GM19239 (cell line): ENCODE measurements at regions not wholly inside any gene's neighbourhood (a gene's known extent, or its start where the extent isn't known, plus 50 kb on each side); places are given as distances from the start of the nearest gene placed in this dataset.

ENCODE experiments used
- DNase-seq: peaks from one replicate; pipeline ENCODE4 v3.0.0; 2011; ENCODE audit warnings: low spot score; ENCODE audit not compliant: insufficient read length
- FAIRE-seq: peaks from 2 replicates; lab custom pipeline; 2011; peaks lifted over from hg19 to GRCh38; lab: Jason Lieb, UNC

- no peak for DNase-seq
- FAIRE-seq: no peak
These were observed 481.1 kb upstream of the HS6ST1 start for GRCh38 chr2:128799730-128800129.

DNA sequence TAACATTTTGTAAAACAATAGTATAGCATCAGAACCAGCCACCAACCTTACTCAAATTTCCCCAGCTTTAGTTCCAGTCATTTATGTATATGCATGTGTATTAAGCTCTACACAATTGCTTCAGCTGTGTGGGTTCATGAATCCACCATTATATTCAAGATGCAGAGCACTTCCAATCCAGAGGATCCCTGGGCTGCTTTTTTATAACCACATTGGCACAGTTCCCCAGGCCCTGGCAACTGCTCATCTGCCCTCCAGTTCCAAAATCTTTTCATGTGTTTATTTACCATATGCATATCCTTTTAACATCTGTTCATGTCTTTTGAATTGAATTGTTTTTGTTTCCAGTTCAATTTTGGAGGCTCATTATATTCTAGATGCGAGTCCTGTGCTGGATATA, 482.9 kb upstream of the HS6ST1 start:
- DNase-seq (no peak), FAIRE-seq (no peak)

GRCh38 chr2:128803222-128803621, 484.6 kb upstream of the HS6ST1 start:
- FAIRE-seq (no peak), DNase-seq (no peak)

DNA sequence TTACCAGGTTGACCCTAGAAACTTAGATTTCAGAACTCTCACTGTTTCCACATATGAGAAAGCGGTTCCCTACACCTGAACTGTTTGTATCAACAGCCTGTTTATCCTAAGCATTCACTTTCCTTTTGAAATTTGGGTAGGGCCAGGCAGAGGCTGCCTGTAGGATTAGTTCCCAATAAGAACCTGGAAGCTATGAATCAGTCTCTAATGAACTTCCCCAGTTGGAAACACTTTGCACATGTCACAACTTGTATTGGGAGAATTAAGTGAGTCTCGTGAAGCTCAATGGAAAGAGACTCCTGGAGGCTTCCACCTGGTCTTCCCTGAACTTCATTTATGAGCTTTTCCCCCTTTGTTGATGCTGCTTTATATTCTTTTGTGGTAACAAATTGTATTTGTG, 486.6 kb upstream of the HS6ST1 start:
- no peak for DNase-seq
- no peak for FAIRE-seq

DNA sequence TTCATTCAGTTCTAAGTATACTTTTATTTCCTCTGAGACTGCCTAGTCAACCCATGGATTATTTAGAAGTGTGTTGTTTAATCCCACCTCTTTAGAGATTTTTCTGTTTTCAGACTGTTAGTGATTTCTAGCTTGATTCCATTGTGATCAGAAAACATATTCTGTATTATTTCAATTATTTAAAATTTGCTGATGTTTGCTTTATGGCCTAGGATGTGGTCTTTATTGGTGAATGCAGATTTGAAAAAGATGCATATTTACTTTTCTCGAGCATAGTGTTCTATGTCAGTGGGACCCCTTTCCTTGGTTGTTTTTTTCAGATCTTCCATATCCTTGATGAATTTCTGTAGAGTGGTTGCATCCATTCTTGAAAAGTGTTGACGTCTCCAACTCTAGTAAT, 487.2 kb upstream of the HS6ST1 start:
- no peak for DNase-seq
- FAIRE-seq: no peak

GRCh38 chr2:128807317-128807716, 488.6 kb upstream of the HS6ST1 start:
- FAIRE-seq (no peak), DNase-seq (no peak)

DNA sequence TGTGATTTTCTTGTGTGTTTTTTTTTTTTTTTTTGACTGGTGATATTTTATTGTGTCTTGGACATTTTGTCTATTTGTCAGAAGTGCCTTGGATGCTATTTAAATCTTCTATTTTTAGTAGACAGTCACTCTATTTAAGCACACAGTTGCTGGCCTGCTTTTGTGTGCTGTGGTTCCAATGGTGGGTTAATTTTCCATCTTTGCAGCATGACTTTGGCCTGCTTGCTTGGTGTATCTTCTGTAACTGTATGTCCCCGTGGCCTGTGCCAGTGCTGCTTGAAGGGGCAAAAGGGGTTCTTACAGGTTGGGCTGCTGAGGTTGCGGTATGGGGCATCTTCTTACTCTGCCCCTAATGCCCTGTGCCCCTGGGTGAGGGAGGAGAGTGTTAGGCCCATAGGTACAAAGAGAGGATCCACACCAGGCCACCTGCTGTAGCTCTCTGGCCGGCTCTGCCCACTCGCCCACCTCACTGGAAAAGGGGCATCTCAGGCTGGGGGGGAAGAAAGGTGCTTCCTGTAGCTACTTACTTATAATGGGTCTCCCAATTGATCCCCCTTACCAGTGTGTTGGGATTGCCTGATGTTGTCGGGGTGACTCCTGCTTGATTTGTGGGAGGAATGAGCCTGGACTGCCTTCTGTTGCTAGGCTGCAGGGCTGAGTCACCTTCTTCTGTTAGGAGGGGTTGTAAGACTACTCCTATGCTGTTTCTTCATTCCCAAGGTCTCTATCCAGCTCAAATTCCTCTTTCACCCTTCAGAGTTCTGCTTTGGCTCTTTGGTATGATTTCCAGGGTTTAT, 490.0 kb upstream of the HS6ST1 start:
- no peak for FAIRE-seq

DNA sequence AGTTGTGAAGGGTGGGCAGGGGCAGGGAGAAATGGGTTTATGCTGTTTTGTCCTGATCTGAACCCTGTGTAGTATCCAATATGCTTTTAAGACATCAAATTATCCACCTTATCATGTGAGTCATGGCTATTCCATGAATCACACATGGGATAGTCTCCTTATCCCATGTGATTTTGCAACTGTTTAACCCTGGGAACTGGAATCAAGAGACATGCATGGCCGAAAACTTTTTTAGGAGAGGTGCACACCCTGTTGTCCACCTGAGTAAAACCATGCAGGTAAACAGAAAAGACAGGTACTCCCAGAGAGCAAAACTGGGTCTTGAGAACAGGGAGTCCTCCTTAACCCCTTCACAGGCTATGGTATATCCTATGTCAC, 490.6 kb upstream of the HS6ST1 start:
- DNase-seq: no peak
- no peak for FAIRE-seq

More for the DNA sequence above, 490.0 kb upstream of the HS6ST1 start:
- DNase-seq: no peak

GRCh38 chr2:128809880-128810279, 491.2 kb upstream of the HS6ST1 start:
- FAIRE-seq: no peak

GRCh38 chr2:128812183-128812940, 493.7 kb upstream of the HS6ST1 start:
- FAIRE-seq: no peak
- no peak for DNase-seq

More at GRCh38 chr2:128809880-128810279, 491.2 kb upstream of the HS6ST1 start:
- DNase-seq: no peak

- FAIRE-seq: no peak
- DNase-seq: no peak
These were observed 494.8 kb upstream of the HS6ST1 start for GRCh38 chr2:128813352-128814034.

- FAIRE-seq (no peak), DNase-seq (no peak)
These were observed 496.6 kb upstream of the HS6ST1 start for GRCh38 chr2:128815248-128815647.

- no peak for DNase-seq
- no peak for FAIRE-seq
These were observed 498.5 kb upstream of the HS6ST1 start for GRCh38 chr2:128817171-128817570.

DNA sequence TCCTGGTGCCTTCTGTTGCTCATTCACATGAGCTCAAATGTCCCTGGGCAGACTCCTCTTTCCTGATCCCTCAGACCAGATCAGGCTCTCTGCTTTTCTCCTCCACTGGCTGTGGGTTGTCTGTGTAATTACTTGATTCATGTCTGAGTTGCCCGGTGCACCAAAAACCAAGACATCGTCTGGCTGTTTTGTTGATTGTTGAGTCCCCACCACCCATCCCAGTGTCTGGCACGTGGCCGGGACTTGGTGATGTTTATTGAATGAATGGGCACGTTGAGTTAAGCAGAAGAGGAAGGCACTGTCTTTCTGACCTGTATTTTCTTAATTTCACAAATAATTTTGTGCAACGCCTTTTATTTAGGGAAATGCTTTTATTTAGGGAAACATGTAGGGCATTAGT, 499.1 kb upstream of the HS6ST1 start:
- DNase-seq: no peak
- no peak for FAIRE-seq

DNA sequence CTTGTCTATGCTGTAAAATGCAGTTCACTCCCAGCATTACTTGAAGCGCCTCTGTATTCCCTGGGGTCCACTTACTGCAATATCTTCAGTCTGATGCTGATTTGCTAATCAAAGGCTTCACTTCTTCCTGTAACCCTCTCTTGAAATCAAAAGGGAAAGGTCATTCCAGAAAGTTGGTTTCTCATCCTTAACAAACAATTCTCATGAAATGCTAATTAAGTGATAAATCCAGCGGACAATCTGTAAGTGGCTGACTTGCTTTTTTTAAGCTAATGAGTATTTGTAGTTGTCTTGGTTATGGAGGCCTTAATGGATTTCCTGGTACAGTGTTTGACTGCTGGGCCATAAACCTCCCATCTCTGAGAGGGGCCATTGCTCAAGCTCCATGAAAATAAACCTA, 499.6 kb upstream of the HS6ST1 start:
- FAIRE-seq: no peak

DNA sequence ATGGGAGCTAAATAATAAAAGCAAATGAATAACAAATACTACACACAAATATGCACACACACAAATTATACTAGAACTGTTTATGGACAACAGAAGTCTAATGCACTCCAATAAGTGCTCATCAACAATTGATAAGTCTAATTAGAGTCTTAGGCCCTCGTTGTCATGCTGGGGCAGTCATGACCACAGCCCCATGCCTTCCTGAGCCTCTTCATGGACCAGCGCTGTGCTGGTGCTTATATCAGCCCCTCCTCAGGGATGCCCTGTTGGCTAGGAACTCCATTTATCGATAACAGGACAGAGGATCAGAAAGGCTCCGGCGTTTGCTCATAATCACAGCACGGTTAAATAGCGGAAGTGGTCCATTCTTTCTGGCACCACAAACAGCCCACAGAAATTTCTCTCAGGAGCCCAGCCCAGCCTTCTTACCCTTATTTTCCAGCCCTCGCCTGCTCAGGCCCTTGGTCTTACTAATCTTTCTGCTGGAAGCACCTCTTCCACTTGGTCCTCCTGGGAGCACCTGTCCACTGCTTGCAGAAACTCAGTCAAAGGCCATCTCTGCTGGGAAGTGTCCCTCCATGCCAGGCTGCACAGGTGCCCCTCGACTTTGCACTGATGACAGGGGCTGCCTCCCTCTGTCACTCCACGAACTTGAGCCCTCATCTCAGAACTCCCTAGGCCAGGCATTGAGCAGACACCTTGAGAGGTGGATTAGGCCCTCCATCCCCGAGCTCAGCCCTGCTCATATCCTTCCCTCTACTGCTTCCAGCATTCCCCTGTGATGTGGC, 500.2 kb upstream of the HS6ST1 start:
- FAIRE-seq: no peak

More for the DNA sequence above, 499.6 kb upstream of the HS6ST1 start:
- DNase-seq: no peak

GRCh38 chr2:128820452-128820851, 501.8 kb upstream of the HS6ST1 start:
- DNase-seq (no peak), FAIRE-seq (no peak)

More for the DNA sequence above, 500.2 kb upstream of the HS6ST1 start:
- DNase-seq: no peak

GRCh38 chr2:128821010-128821409, 502.3 kb upstream of the HS6ST1 start:
- DNase-seq: no peak
- FAIRE-seq: no peak

GRCh38 chr2:128832946-128833663, 514.4 kb upstream of the HS6ST1 start:
- FAIRE-seq: no peak
- DNase-seq: no peak

GRCh38 chr2:128833664-128834027, 515.0 kb upstream of the HS6ST1 start:
- FAIRE-seq (no peak), DNase-seq (no peak)
